Left renal pelvis (tissue), 4 donors: ENCODE measurements at regions not wholly inside any gene's neighbourhood (a gene's known extent, or its start where the extent isn't known, plus 50 kb on each side); places are given as distances from the start of the nearest gene placed in this dataset.
"Not testable (repeated sequence)": the region's sequence is repeated elsewhere in the genome, so short reads cannot be mapped to it uniquely, and the experiment has no call there.

Experiments
- DNase-seq, 4 donors: peaks; one replicate each; pipeline ENCODE4 v3.0.0-alpha.2; 2013; ENCODE audit warnings: low read depth in 4 of 4, low spot score in 3 of 4

DNA sequence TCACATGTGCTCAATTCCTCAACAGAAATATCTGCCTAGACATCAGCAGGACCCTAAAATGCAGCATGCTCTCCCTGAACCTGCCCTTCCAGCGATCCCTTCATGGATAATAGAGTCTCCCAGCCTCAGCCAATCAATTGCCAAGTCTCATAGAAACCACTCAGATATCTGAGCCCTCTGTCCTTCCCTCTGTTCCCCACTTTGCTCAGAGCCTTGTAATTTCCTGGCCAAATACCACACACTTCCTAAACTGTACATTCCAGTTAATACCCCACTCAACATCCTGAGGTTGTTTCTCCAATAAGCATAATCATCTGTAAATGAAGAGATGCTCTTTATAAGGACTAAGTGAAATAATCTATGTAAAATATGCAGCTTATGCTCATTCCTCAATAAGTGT, 59.3 kb upstream of the PTGFRN start:
- no peak for DNase-seq

DNA sequence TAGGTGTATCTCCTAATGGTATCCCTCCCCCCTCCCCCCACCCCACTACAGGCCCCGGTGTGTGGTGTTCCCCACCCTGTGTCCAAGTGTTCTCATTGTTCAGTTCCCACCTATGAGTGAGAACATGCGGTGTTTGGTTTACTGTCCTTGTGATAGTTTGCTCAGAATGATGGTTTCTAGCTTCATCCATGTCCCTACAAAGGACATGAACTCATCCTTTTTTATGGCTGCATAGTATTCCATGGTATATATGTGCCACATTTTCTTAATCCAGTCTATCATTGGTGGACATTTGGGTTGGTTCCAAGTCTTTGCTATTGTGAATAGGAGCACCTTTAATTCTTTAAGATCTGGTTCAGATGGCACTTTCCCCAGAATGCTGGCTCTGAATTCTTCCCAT, 58.5 kb upstream of the PTGFRN start:
- not testable (repeated sequence) for DNase-seq

DNA sequence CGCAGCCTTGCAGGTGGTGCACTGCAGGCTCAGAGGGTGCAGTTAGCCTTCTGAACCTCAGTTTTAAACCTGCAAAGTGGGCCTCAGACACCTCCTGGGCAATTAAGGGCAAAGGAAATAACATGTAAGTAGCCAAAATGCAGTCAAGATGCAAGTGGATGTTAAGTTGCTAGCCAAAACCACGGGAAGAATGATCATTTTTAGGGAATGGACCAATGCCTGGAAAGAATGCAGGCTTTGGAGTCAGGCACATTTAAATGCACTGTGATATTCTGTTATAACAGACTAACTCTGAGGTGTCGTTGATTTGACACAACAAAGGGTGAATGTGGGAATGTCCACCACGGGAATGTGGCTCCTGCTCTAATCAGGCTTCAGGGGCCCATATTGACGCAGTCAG, 57.9 kb upstream of the PTGFRN start:
- DNase-seq = no peak

DNA sequence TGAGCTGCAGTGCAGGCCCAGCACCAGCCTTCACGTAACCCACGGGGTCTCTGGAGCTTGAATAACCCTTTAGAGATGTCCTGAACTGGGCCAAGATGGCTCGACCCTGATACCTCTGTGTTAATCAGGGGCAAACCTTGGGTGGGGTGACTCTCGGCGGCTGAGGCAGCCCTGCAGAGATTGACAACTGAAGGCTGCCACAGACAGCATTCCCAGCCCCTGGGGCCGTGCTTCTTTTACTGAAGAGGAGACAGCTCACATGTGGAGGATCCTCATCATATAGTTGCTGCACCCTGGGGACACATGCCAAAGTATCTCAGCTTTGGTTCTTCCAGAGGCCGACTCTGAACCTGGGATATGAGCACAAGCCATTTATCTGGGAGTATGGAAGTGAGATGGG, 57.3 kb upstream of the PTGFRN start:
- no peak for DNase-seq

DNA sequence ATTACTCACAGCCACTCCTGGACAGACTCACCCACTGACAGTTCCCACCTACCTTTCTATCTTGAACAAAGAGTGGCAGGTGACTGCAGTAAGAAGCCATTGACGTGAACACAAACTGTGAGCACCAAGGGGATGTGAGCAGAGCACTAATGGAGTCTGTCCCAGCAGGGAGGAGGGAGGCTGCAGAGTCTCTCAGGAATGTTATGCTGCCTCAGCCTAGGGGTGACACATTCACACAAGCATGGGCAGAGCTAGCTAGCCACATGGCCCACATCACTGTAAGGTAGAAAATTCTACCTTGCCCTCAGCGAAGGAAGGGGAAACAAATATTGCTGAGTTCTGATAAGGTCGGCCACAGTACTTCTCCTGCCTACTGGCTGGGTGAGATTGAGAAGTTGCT, 56.8 kb upstream of the PTGFRN start:
- no peak for DNase-seq

DNA sequence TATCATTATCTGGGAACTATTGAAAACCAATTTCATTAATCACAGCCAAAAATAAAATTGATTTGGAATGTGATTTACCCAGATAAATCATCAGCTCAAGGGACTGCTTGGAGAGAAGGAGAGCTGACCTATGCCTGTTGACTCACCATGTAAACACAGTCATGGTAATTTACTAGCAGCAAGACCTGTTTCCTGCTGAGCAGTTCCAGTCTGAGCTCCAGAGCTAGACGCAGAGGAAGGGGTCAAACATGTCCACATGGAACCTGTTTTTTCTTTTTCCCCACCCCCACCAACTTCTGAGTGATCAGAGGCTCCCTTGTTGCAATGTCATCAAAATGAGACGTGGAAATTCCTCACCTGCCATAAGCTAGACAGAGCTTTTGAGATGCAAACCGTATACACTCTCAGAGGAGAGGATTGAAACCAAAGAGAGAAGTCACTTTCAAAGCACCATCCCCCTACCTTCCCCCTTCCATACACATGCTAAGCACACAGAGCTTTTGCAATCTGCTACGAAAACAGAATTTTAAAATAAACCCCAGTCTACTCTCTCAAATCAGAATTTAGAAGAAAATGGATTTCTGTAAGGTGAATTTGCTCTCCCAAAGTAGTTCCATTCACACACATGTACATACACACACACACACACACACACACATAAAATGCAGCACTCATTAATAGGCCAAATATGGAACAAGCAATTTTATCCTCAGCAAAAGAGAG, 55.9 kb upstream of the PTGFRN start:
- DNase-seq = peak; percentile 51 to 62 (median 58)

DNA sequence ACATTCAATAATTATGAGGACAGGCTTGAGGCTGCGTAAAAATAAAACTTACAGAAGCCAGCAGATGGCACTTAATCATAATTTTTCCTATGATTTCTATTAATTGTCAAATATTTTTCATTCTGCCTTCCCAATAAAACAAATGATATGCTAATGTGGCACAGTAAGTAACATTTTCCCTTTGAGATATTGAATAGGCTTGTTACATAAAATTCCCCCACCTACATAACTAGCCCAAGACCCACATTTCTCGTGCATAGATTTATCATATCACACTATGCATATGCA, 55.4 kb upstream of the PTGFRN start:
- DNase-seq = no peak

DNA sequence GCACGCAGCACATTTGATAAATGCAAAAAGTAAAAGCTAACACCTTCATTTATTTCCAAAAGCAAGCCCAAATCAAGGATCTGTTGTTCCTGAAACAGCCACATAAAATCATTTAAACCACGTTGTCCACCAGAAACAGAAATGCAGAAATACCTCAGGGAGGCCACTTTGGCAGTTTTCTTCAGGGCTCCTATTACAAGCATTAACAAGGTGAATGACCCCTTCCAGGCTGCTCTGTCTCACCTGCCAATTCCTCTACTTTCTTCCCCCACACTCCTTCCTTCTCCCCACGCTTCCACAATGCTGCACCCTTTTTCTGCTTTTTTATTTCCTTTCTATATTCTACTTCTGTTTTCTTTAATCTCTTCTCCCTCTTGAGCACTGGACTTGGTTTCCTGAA, 55.0 kb upstream of the PTGFRN start:
- DNase-seq = no peak

DNA sequence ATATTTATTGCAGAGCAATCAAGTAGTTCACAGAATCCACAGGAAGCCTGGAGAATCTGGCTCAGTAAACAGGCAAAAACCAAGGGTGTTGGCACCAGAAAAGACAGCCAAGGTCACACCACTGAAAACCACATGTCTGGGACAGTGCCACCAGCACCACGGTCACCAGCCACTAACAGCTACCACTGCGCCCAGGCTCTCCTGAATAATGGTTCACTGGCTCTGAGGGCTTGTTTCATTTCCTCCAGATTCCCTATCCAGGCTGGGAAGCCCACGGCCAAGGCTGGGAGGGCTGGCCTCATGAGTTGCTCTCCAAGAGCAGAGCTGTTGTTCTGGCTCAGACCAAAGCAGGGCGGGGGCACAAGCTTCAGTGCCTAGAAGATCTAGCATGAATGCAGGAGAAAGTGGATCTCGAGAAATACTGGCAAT, 54.5 kb upstream of the PTGFRN start:
- DNase-seq = no peak

DNA sequence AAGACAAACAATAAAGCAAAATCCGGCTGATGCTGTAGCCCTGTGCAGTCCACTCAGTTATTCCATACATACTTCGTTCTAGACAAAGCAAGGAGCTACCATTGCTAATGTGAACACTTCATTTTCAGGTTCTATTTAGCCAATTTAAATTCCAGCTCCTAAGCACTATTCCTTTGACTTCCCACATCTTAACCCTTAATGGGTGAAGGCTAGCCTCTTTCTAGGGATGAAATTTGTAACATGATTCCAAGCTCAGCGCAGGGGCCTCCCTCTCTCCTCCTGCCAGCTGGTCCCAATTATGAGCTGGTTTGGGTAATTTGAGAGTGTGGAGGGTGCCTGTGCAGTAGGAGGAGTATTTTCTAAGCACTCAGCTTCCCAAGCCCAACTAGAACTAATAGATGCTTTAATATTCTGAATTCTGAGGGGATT, 53.9 kb upstream of the PTGFRN start:
- no peak for DNase-seq

DNA sequence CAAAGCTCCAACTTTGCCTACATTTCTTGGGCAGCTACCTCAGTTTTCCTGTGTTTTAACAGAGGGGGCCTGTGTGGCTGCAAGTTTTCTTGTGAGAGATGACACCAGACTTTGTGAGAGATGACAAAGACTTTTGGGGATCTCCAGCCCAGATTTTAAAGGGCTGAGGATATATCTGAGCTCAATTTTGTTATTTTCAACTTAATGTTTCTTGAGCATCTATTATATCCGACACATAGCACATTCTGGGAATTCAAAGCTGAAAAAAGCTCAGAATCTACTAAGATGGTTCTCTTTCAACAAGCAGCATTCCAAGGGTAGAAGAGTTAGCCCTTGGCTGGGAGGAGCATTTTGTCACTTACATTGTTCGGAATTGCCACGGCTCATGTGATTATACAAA, 53.4 kb upstream of the PTGFRN start:
- no peak for DNase-seq

DNA sequence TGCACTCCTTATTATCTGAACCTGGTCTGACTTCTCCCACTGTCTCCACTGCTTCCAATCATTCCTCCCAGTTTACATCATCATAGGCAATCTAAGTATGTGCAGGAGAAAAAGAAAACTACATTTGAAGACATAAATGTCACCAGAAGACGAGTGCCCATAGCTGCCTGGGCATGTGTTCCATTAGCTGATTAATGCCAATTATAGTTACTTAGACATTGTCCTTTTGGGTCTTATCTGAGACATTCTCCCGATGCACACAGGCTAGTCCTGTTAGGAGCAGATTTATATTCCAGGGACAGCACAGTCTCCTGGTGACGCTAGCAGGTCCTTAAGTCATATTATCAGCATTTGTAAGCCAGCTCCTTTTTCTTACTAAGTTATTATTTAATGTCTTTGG, 52.6 kb upstream of the PTGFRN start:
- no peak for DNase-seq
